CD4-positive, alpha-beta T cell treated with Interleukin-21 for 1 hour (primary cell): ENCODE measurements at regions not wholly inside any gene's neighbourhood (a gene's known extent, or its start where the extent isn't known, plus 50 kb on each side); places are given as distances from the start of the nearest gene placed in this dataset.
A peak's percentile ranks its signal among the peaks of the same experiment; 100 is the strongest.
"Not testable (repeated sequence)": the region's sequence is repeated elsewhere in the genome, so short reads cannot be mapped to it uniquely, and the experiment has no call there.

Experiments
- DNase-seq: peaks from one replicate; pipeline ENCODE4 v3.0.0-alpha.2; 2020

GRCh38 chr5:42989190-42989589 lies 50.9 kb downstream of the ANXA2R start:
- peak; percentile 53 for DNase-seq

DNA sequence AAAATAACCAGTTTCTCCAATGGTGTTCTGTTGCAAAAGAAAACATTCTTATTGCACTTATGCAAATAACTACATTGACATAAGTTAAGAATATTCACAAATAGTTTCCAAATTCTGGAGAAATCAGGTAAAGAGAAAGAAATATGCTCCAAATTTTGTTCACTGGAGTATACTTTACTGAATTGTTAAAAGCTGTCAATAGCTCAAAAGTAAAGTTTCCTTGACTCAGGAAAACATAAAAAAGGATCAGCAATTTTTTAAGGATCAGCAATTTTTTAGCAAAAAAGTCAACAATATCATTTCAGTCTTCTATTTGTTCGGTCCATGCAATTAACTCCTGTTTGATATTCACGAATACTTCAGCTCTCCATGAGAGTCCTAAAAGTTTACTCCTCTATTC lies 51.6 kb downstream of the ANXA2R start:
- no peak for DNase-seq

GRCh38 chr5:42985129-42986037 lies 54.7 kb downstream of the ANXA2R start:
- no peak for DNase-seq

DNA sequence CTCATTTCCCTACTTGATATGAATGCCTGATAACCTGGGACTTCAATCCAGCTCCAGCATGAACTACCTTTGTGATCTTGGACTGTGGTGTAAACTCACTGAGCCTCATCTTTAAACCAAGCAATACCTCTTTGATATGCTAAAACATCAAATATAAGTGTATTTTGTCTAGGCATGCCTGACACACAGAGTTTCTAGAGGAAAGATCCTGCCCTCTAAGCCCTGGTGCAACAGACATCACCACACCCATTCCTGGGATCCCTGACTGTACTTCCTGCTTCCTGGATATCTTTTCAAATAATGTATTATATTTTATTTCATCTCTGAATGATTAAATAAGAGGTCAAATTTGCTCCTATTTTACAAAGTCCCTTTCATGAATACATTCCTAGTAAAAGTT lies 55.8 kb downstream of the ANXA2R start:
- DNase-seq: no peak

- no peak for DNase-seq
Measured at GRCh38 chr5:42982107-42982622, 58.0 kb downstream of the ANXA2R start.

DNA sequence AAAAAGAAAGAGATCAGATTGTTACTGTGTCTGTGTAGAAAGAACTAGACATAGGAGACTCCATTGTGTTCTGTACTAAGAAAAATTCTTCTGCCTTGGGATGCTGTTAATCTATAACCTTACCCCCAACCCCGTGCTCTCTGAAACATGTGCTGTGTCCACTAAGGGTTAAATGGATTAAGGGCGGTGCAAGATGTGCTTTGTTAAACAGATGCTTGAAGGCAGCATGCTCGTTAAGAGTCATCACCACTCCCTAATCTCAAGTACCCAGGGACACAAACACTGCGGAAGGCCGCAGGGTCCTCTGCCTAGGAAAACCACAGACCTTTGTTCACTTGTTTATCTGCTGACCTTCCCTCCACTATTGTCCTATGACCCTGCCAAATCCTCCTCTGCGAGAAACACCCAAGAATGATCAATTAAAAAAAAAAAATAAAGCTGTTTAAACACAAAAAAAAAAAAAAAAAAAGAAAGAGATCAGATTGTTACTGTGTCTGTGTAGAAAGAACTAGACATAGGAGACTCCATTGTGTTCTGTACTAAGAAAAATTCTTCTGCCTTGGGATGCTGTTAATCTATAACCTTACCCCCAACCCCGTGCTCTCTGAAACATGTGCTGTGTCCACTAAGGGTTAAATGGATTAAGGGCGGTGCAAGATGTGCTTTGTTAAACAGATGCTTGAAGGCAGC lies 58.6 kb downstream of the ANXA2R start:
- not testable (repeated sequence) for DNase-seq

GRCh38 chr5:42981015-42981414 lies 59.1 kb downstream of the ANXA2R start:
- DNase-seq: not testable (repeated sequence)

DNA sequence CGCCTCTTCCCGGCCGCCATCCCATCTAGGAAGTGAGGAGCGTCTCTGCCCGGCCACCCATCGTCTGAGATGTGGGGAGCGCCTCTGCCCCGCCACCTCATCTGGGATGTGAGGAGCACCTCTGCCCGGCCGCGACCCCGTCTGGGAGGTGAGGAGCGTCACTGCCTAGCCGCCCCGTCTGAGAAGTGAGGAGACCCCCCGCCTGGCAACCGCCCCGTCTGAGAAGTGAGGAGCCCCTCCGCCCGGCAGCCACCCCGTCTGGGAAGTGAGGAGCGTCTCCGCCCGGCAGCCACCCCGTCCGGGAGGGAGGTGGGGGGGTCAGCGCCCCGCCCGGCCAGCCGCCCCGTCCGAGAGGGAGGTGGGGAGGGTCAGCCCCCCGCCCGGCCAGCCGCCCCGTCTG lies 59.7 kb downstream of the ANXA2R start:
- DNase-seq: not testable (repeated sequence)

DNA sequence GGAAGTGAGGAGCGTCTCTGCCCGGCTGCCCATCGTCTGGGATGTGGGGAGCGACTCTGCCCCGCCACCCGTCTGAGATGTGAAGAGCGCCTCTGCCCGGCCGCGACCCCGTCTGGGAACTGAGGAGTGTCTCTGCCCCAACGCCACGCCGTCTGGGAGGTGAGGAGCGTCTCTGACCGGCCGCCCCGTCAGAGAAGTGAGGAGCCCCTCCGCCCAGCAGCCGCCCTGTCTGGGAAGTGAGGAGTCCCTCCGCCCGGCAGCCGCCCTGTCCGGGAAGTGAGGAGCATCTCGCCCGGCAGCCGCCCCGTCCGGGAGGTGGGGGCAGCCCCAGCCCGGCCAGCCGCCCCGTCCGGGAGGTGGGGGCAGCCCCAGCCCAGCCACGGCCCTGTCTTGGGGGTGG lies 60.9 kb downstream of the ANXA2R start:
- not testable (repeated sequence) for DNase-seq

DNA sequence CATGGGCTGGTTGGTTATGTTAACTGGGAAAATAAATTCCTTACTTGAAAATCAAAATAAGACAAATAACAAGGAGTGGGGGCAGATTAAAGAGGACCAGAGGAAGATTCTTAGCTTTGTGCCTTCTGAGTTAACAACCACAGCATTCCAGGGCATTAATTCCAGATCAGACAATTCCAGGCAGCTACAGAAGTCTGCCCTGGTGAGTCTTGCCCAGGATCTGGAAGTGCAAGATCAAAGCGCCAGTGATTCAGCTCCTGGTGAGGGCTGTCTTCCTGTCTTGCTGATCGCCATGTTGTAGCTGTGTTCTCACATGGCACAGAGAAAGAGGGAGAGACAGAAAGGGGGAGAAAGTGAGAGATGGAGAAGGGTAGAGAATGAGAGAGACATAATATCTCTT lies 65.6 kb downstream of the ANXA2R start:
- no peak for DNase-seq

- peak; percentile 20 for DNase-seq
Measured at GRCh38 chr5:42970636-42971559, 69.2 kb downstream of the ANXA2R start.

- DNase-seq: no peak
Measured at GRCh38 chr5:42965934-42966333, 74.2 kb downstream of the ANXA2R start.

GRCh38 chr5:42963412-42963811 lies 76.7 kb downstream of the ANXA2R start:
- no peak for DNase-seq

DNA sequence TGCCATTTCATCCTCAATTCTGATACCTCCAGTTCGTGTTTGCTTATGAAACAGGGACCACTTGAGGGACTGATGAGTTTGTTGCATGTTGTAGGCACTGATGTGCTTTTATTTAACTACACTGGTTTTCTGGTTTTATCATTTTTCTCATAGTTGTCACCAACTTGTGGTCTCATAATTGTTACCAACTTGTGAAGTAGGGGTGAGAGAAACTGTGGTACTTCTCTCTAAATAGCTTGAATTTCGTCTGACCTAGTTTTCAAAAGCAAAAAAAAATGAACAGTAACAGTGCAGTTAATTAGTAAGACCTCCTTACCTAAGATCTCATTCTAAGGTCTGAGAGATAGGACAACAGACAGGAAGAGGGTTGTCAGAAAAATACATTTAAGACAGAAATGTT lies 78.0 kb downstream of the ANXA2R start:
- peak; percentile 32 for DNase-seq

- DNase-seq: no peak
Measured at GRCh38 chr5:42960506-42960905, 79.6 kb downstream of the ANXA2R start.

GRCh38 chr5:42956551-42956950 lies 83.6 kb downstream of the ANXA2R start:
- no peak for DNase-seq

- no peak for DNase-seq
Measured at GRCh38 chr5:42953041-42953440, 87.1 kb downstream of the ANXA2R start.

DNA sequence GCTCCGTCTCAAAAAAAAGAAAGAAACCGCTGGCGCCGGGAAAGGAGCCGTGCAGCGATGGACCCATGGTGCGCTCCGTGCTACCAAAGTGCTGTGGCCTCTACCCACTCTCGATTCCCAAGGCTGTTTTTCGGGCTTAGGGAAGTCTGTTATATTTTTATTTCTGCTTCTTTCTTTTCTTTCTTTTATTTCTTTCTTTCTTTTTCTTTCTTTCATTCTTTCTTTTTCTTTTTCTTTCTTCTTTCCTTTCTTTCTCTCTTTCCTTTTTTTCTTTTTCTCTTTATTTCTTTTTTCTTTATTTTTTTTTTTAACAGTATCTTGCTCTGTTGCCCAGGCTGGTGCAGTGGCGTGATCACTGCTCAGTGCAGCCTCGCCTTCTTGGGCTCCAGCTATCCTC lies 87.5 kb downstream of the ANXA2R start:
- no peak for DNase-seq

GRCh38 chr5:42951293-42951840 lies 88.8 kb downstream of the ANXA2R start:
- peak; percentile 87 for DNase-seq

GRCh38 chr5:42950456-42951292 lies 89.4 kb downstream of the ANXA2R start:
- DNase-seq: peak; percentile 81

DNA sequence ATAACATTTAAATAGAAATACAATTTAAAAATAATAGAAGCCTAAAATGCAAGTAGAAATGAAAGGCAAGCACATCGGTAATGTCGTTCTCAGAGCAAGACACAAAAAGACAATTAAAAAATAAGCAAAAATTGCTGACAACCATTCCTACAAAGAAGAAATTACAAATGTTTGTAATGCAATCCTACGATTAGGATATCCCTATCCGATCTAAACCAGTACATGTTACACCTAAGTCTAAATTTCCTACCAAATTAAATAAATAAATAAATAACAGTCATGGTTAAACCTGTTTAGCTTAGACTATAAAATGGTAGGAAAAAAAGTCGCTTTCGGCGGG lies 90.0 kb downstream of the ANXA2R start:
- DNase-seq: no peak
